ENCODE measurements at regions not wholly inside any gene's neighbourhood (a gene's known extent, or its start where the extent isn't known, plus 50 kb on each side); places are given as distances from the start of the nearest gene placed in this dataset.

DNA sequence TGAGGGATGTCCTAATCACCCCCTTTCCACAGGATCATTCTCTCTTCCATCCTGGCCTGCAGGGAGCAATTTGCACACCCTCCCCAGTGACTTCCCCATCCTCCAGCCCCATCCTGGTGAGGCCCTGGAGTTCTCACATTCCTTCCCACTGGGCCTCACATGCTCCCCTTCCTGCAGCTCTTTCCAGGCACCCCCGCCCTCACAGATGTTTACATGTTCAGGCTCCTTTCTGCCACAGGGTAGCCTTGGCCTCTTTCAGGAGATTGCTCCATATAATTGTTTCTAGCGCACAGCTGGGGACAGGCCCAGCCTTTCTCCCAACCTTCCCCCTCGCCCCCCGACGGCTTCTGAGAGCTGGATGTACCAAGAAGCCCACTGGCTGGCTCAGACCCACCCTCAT, 288.4 kb upstream of the TRIB2 start:
- TF ChIP-seq CTCF (IDR thresholded peaks at IDR 0.05) (no peak), POLR2A (IDR thresholded peaks at IDR 0.05) (no peak), POLR2AphosphoS5 (IDR thresholded peaks at IDR 0.05) (no peak)
